Ascending aorta (tissue), 2 donors: ENCODE measurements at regions not wholly inside any gene's neighbourhood (a gene's known extent, or its start where the extent isn't known, plus 50 kb on each side); places are given as distances from the start of the nearest gene placed in this dataset.

Experiments
- DNase-seq, 2 donors: peaks; one replicate each; pipeline ENCODE4 v3.0.0-alpha.2; 2019; ENCODE audit warnings: low spot score in 2 of 2
- H3K27ac ChIP-seq, 2 donors: fragments of 200-600 bp; sonication (generic); one replicate each; pipeline ENCODE4 v1.5.1; 2016 to 2017; ENCODE audit warnings: mild to moderate bottlenecking in 1 of 2
- H3K27me3 ChIP-seq: fragments of 200-600 bp; sonication (generic); one replicate; pipeline ENCODE4 v1.5.1; 2017
- H3K36me3 ChIP-seq, 2 donors: fragments of 200-600 bp; sonication (generic); one replicate each; pipeline ENCODE4 v1.5.1; 2016
- H3K4me1 ChIP-seq, 2 donors: fragments of 200-600 bp; sonication (generic); one replicate each; pipeline ENCODE4 v1.5.1; 2016 to 2017; ENCODE audit warnings: mild to moderate bottlenecking in 1 of 2
- H3K4me3 ChIP-seq, 2 donors: fragments of 200-600 bp; sonication (generic); one replicate each; pipeline ENCODE4 v1.5.1; 2016 to 2017; ENCODE audit warnings: mild to moderate bottlenecking in 1 of 2
- H3K9me3 ChIP-seq, 2 donors: fragments of 200-600 bp; sonication (generic); one replicate each; pipeline ENCODE4 v1.5.1; 2016
- intact Hi-C: fragments of 100-400 bp; cut with DNase I; formaldehyde crosslinking; loops from one replicate; pipeline ENCODE4 v1.15.1; 2023
- TF ChIP-seq, protein P1 (sequence below), 3 experiments: fragments of 200-600 bp in 2 of 3; fragments of 450-650 bp in 1 of 3; sonication (generic) in 2 of 3; IDR thresholded peaks; one replicate each; pipeline ENCODE4 v1.5.1; 2016 to 2019; ENCODE audit warnings: antibody characterized with exemption in 3 of 3, mild to moderate bottlenecking in 1 of 3, moderate library complexity in 1 of 3

DNA sequence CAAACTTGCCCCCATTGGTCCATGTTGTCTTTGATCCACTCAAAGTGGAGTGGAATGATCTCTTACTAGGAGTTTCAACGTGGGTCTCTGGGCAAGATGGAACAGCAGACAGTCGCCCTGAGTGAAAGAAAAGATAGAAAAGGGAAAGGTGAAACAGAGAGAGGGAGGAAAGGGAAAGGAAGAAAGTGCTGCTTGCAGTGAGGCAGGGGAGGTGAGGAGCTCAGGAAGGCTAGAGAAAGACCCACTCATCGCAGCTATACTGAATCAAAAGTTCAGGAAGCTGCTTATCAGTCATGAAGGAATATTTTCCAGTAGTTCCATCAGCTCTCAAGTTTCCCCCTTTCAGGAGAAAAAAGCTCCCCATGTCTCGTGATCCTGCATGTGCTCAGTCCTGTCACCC, 86.9 kb downstream of the ZNF467 start:
- Histone ChIP-seq H3K4me3 (no peak overlapping the region), H3K27ac (no peak overlapping the region), H3K9me3 (no peaks in the 10 kb centered on the region), H3K27me3 (peaks cover 6% of the 10 kb centered on the region), H3K4me1 (no peaks in the 10 kb centered on the region), H3K36me3 (no peaks in the 10 kb centered on the region)
- no peak for DNase-seq
- TF ChIP-seq, protein P1, sequence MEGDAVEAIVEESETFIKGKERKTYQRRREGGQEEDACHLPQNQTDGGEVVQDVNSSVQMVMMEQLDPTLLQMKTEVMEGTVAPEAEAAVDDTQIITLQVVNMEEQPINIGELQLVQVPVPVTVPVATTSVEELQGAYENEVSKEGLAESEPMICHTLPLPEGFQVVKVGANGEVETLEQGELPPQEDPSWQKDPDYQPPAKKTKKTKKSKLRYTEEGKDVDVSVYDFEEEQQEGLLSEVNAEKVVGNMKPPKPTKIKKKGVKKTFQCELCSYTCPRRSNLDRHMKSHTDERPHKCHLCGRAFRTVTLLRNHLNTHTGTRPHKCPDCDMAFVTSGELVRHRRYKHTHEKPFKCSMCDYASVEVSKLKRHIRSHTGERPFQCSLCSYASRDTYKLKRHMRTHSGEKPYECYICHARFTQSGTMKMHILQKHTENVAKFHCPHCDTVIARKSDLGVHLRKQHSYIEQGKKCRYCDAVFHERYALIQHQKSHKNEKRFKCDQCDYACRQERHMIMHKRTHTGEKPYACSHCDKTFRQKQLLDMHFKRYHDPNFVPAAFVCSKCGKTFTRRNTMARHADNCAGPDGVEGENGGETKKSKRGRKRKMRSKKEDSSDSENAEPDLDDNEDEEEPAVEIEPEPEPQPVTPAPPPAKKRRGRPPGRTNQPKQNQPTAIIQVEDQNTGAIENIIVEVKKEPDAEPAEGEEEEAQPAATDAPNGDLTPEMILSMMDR (IDR thresholded peaks at IDR 0.05), result no peak
- intact Hi-C loops, result no loop called here

DNA sequence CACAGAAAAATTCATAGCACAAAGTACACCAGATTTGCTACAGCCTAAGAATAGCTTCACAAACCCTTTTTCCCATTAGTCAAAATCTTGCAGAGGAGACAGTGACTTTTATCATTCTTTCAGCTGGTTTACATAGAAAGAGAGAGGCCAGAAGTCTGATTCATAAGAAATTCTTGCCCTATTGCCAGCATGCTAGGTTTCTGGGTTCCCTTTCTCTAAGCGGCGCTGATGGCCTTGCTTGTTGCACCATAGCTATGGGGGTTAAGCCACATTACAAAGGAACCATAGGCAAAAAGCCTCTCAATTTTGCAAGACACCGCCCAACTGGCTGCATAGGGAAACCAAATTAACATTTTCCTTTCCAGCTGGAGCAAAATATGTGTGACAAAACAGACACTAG, 87.4 kb downstream of the ZNF467 start:
- Histone ChIP-seq H3K9me3 (no peaks in the 10 kb centered on the region), H3K36me3 (no peaks in the 10 kb centered on the region), H3K27me3 (peaks cover 3% of the 10 kb centered on the region), H3K4me3 (no peak overlapping the region), H3K27ac (no peak overlapping the region), H3K4me1 (no peaks in the 10 kb centered on the region)
- TF ChIP-seq, protein P1 (IDR thresholded peaks at IDR 0.05), result no peak
- no peak for DNase-seq
- intact Hi-C loops, result no loop called here

DNA sequence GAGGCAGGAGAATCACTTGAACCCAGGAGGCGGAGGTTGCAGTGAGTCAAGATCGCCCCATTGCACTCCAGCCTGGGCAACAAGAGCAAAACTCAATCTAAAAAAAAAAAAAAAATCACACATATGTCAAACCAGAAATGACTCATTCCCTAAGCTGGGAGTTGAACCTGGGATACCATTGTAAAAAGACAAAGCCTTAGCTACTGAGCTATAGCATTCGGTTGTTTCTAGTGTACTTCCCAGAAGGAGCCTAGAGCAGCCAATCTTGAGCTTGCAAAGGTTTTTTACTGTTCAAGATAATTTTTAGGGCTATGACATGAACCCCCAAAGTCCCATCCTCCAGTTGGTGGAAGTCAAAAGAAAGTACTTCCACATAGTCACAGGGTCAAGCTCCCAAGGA, 87.9 kb downstream of the ZNF467 start:
- Histone ChIP-seq H3K27ac (no peak overlapping the region), H3K4me1 (no peaks in the 10 kb centered on the region), H3K9me3 (no peaks in the 10 kb centered on the region), H3K4me3 (no peak overlapping the region), H3K36me3 (no peaks in the 10 kb centered on the region), H3K27me3 (no peaks in the 10 kb centered on the region)
- DNase-seq, result no peak
- TF ChIP-seq, protein P1 (IDR thresholded peaks at IDR 0.05), result no peak
- intact Hi-C loops, result no loop called here

DNA sequence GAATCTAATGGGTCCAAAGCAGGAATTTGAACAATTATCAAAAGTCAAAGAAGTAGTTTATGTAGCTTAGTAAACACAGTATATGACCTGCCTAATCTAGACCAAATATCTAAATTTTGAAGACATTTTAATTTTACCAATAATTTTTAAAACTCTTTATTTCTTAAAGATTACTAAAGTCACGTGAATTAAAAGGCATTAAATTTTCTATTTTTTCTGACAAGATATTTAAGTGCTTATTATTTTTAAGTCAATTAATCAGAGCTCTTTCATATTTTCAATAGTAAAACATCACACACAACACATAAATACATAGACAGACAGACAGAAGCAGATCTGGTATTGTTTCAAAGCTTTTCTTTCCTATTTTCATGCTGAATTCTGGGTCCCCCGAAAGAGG, 89.5 kb downstream of the ZNF467 start:
- Histone ChIP-seq H3K27me3 (no peaks in the 10 kb centered on the region), H3K4me1 (no peaks in the 10 kb centered on the region), H3K27ac (no peak overlapping the region), H3K9me3 (no peaks in the 10 kb centered on the region), H3K36me3 (no peaks in the 10 kb centered on the region), H3K4me3 (no peak overlapping the region)
- TF ChIP-seq, protein P1 (IDR thresholded peaks at IDR 0.05), result no peak
- no peak for DNase-seq
- intact Hi-C loops, result no loop called here

DNA sequence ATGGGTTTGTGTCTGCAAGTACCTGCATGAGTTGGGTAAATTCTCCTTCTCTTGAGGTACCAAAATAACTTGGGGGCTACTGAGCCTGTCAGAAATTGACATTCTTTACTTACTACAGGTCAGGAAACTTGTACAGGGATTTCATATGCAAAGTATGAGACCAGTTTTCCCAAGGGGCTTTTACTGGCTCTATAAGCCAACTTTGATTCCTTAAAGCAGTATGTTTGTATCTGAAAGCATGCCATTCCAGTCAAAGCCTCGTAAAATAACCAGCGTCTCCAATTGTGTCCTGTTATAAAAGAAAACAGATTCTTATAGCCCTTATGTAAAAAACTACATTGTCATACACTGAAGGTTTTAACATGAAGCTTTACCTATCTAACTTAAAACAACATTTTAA, 90.2 kb downstream of the ZNF467 start:
- DNase-seq, result no peak
- H3K27me3 ChIP-seq, result no peaks in the 10 kb centered on the region
- no peaks in the 10 kb centered on the region for H3K4me1 ChIP-seq
- no peaks in the 10 kb centered on the region for H3K9me3 ChIP-seq
- H3K36me3 ChIP-seq, result no peaks in the 10 kb centered on the region
- TF ChIP-seq, protein P1 (IDR thresholded peaks at IDR 0.05), result no peak
- intact Hi-C loops, result no loop called here
- H3K27ac ChIP-seq, result no peak overlapping the region
- no peak overlapping the region for H3K4me3 ChIP-seq

DNA sequence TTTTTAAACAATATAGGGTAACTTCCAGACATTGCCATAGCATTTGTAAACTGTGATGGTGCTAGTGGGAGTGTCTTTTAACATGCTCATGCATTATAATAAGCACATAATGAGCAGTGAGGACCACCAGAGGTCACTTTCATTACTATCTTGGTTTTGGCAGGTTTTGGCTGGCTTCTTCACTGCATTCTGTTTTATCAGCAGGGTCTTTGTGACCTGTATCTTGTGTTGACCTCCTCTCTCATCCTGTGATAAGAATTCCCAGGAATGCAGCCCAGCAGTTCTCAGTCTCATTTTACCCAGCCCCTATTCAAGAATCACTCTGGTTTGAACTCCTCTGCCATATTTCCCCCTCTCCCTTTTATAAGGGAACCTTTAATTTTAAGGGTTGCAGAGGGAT, 91.3 kb downstream of the ZNF467 start:
- intact Hi-C loops, result no loop called here
- DNase-seq, result no peak
- Histone ChIP-seq H3K27me3 (no peaks in the 10 kb centered on the region), H3K4me1 (no peaks in the 10 kb centered on the region), H3K4me3 (no peak overlapping the region), H3K36me3 (no peaks in the 10 kb centered on the region), H3K9me3 (no peaks in the 10 kb centered on the region), H3K27ac (no peak overlapping the region)
- TF ChIP-seq, protein P1 (IDR thresholded peaks at IDR 0.05), result no peak
